ENCODE measurements at regions not wholly inside any gene's neighbourhood (a gene's known extent, or its start where the extent isn't known, plus 50 kb on each side); places are given as distances from the start of the nearest gene placed in this dataset.

- TF ChIP-seq EGR1 (IDR thresholded peaks at IDR 0.05) (no peak), RAD21 (IDR thresholded peaks at IDR 0.05; ENCODE audit: low read depth) (no peak), MAX (IDR thresholded peaks at IDR 0.05) (no peak), CEBPB (IDR thresholded peaks at IDR 0.05) (no peak), USF1 (IDR thresholded peaks at IDR 0.05) (no peak), TEAD4 (IDR thresholded peaks at IDR 0.05) (no peak), TAF1 (IDR thresholded peaks at IDR 0.05; ENCODE audit: low read depth) (no peak), FOXM1 (IDR thresholded peaks at IDR 0.05; ENCODE audit: borderline replicate concordance, low read depth) (no peak)
These were observed 200.8 kb upstream of the ZC3H12C start for GRCh38 chr11:109892321-109892794.

Data from Ishikawa (cell line).